CD4-positive, alpha-beta T cell treated with Interleukin-12 subunit alpha and Interleukin-12 subunit beta, for 1 hour (primary cell): ENCODE measurements at regions not wholly inside any gene's neighbourhood (a gene's known extent, or its start where the extent isn't known, plus 50 kb on each side); places are given as distances from the start of the nearest gene placed in this dataset.

Experiments used
- DNase-seq: peaks from one replicate; pipeline ENCODE4 v3.0.0-alpha.2; 2020

GRCh38 chr2:81739966-81740365 lies 1435.4 kb upstream of the LRRTM1 start:
- DNase-seq, result no peak

DNA sequence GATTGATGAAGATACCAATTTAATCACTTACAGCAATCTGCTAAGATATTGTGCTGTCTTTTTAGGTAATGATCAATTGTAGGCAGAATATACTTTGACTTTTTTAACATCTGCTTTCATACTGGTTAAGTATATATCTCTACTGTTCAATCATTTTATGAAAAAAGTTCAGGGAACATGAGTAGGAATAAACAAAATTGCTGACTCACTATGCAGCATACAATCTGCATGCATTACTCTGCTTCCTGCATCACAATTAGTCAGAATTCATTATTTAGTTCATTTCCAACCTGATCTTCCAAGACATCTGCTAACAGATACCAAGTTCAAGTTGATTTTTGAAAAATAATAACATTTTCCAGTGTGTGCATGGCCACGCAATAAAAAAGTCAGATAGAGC lies 1430.4 kb upstream of the LRRTM1 start:
- DNase-seq, result no peak

DNA sequence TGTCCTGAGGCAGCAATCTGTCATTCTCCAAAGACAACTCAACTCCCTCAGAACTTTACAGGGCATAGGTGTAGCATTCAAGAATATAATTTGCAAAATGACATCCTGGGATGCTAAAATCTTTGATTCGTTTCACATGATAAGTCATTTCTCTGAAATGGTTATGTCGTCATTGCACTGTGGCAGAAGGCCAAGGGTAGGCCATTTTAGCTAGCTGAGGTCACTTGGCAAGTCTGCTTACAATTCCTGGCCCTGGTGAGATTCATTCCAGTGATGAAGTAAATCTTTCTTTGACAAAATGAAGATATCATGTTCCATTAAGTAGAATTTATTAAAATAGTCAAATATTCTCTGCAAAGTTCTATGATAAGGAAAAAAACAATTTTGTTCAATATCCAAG lies 1410.3 kb upstream of the LRRTM1 start:
- no peak for DNase-seq

- no peak for DNase-seq
These were observed 1402.3 kb upstream of the LRRTM1 start for GRCh38 chr2:81706856-81707255.

DNA sequence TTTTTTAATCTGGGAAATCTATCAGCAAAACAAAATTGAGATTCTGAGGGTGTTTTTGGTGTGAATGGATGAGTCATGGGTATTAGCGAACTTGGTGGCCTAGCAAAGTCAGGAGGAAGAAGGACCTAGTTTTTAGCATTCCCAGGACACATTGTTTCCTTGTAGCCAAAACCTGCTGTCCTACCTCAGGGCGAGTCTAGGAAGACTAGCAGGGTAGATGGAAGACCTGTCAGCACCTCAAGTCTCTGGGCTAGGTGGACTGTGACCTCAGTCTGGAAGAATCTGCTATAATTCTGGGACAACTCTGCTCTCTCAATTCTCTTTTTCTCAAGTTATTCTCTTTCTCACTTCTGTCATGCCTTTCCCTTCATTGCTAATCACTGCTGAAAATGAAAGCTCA lies 1399.3 kb upstream of the LRRTM1 start:
- no peak for DNase-seq

DNA sequence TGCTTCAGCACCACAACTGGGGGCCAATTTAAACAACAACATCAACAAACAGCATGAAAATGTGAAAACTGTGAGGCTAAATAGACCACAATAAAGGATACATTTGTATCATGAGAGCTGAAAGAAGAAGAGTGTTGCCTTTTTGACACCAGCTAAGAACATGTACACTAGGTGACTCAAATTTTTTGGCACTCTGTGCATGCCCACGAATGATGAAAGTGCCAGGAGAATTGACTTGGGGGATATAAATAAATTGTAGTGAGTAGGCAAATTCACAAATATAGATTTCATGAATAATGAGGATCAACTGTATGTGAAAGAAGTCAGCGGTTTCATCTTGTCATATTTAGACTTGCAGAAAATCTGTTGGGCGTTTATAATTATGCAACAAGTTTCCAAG lies 1388.0 kb upstream of the LRRTM1 start:
- DNase-seq, result no peak

- DNase-seq, result no peak
These were observed 1371.1 kb upstream of the LRRTM1 start for GRCh38 chr2:81675641-81676040.

GRCh38 chr2:81672923-81673322 lies 1368.4 kb upstream of the LRRTM1 start:
- no peak for DNase-seq

GRCh38 chr2:81672516-81672915 lies 1368.0 kb upstream of the LRRTM1 start:
- no peak for DNase-seq

DNA sequence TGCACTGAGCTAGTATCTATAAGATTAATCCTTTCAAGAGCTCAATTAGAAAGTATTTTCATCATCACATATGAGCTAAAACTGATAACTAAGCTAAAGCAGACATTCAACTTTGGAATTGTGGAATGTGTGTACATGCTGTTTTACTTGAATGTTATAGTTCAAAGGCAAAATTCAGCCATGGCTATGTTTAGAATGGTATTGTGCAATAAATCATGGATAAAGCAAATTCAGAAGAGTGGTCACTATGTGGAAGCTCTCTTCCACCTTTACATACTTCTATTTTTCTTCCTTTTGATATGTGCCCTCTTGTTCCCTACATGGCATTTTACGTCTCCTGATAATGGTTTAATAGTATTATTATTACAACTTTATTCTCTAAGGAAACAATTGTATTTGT lies 1366.3 kb upstream of the LRRTM1 start:
- DNase-seq, result no peak

DNA sequence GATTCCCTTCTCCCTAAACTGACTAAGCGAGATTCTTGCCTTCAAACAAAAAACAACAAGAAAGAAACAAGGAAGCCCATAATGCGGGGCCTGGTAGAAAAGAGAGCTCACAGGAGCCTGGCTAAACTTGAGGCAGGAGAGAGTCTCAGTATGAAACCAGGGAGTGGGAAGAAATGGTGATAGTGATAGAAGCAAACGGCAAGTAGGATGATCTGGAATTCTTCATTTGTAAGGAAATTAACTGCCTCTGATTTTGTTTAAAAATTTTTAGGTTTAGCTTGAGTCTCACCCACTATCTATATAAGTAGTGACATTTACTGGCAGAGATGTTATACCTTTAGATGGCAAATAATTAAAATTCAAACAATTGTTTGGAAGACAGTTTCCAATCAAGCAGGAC lies 1356.5 kb upstream of the LRRTM1 start:
- DNase-seq, result no peak

GRCh38 chr2:81658227-81658626 lies 1353.7 kb upstream of the LRRTM1 start:
- no peak for DNase-seq

- no peak for DNase-seq
These were observed 1345.8 kb upstream of the LRRTM1 start for GRCh38 chr2:81650048-81650971.

GRCh38 chr2:81648806-81649205 lies 1344.3 kb upstream of the LRRTM1 start:
- DNase-seq, result no peak

- DNase-seq, result no peak
These were observed 1343.8 kb upstream of the LRRTM1 start for GRCh38 chr2:81648370-81648769.

DNA sequence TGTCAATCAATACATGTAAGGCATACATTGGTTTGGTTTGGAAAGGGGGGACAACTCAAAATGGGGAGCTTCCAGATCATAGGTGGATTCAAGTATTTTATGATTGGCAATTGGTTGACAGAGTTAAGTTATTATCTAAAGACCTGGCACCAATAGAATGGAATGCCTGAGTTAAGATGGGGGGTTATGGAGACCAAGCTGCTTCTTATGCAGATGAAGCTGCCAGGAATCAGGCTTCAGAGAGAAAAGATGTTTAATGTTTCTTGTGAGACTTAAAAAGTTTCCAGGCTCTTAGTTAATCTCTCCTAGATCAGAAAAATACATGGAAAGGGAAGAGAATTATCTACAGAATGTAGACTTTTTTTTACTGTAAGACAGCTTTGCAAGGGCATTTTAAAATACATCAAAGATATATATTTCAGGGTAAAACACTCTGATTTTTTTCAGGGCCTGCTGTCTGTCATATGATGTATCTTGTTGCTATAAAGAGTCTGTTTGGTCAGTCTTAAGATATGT lies 1343.2 kb upstream of the LRRTM1 start:
- DNase-seq, result no peak

GRCh38 chr2:81645745-81646301 lies 1341.3 kb upstream of the LRRTM1 start:
- DNase-seq, result no peak

DNA sequence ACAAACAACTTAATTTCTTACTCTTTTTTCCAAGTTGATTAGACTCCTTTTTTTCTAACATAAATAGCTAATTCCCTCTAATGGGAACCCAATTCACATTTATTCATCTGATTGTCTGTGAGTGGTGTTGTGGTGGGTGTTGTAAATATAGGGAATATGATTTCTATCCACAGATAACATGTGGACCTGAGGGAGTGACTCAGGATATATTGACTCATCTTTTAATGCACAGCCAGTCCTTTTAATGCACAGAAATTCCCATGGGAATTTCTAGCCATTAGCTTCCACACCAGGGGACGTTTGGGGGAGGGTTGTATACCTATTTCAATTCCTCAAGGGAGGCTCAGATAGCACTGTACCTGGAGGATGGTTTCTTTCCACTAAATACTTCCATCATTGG lies 1339.6 kb upstream of the LRRTM1 start:
- no peak for DNase-seq

DNA sequence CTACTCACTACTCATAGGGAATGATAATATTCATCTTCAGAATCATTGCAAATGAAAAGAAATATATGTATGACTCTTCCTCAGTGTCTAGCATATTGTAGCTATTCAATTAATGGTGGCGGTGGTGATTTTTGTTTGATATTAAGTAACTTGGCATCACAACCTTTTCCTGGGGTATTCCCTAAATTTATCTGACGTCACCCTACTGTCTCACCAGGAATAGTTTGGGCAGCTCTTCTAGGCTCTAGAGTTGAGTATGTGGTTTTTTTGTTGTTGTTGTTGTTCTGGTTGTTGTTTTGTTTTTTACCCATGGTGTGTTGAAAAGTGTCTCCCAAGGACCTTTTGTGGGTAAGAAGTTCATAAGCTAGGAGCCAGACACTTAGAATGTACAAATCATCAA lies 1320.3 kb upstream of the LRRTM1 start:
- no peak for DNase-seq

DNA sequence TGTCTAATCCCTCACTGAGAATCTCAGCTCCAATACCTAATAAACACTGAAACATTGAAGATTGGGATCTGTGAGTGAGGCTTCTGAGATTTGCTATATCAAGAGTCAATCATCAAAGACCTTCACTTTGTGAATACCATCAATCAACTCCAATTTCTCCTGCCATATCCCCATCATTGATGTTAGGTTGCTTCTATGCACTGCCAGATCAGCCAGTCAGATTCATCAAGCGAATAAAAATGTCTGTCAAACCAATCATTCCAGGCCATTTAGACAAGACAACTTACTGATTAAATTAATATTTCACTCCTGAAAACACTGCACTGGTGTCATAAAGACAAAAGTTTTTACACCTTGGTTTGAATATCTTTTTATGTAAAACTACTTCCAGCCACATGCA lies 1295.5 kb upstream of the LRRTM1 start:
- DNase-seq, result no peak

- DNase-seq, result no peak
These were observed 1293.9 kb upstream of the LRRTM1 start for GRCh38 chr2:81598453-81598852.

GRCh38 chr2:81589406-81589805 lies 1284.9 kb upstream of the LRRTM1 start:
- DNase-seq, result no peak

- DNase-seq, result no peak
These were observed 1279.0 kb upstream of the LRRTM1 start for GRCh38 chr2:81583311-81584108.

DNA sequence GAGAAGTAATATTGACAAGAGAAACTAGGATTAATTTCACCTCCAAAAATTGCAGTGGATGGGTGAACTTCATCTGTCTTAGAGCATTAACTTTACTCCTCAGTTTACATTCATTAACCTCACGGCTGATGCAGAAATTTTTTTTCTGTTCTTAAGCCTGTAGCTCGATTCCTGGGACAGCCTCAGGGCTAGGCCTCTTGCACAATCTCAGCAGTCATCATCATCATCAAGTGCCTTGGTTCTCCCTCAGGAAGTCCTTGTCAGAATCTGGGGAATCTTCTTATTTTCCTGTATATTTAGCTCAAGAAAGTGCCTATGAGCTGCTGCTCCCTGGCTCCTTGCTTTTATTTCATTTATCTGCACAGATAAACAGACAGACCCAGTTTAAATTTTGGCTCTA lies 1272.2 kb upstream of the LRRTM1 start:
- no peak for DNase-seq
